ENCODE measurements at regions not wholly inside any gene's neighbourhood (a gene's known extent, or its start where the extent isn't known, plus 50 kb on each side); places are given as distances from the start of the nearest gene placed in this dataset.

- DNase-seq (ENCODE audit: low read depth in 1 of 2, low spot score in 1 of 2) = no peak
- Histone ChIP-seq H3K27me3 (ENCODE audit: insufficient read depth, poor library complexity, severe bottlenecking) (no peaks in the 10 kb centered on the region), H3K4me3 (replicated peaks; ENCODE audit: insufficient read depth, low read length) (no peak overlapping the region), H3K27ac (replicated peaks) (no peak overlapping the region)
- TF ChIP-seq REST (IDR thresholded peaks at IDR 0.05; ENCODE audit: insufficient replicate concordance, low read depth) = no peak
- TF ChIP-seq POLR2AphosphoS5 (IDR thresholded peaks at IDR 0.05; ENCODE audit: low read depth) = no peak
- TF ChIP-seq GABPA (IDR thresholded peaks at IDR 0.05; ENCODE audit: low read depth) = no peak
- TF ChIP-seq SPI1 (IDR thresholded peaks at IDR 0.05; ENCODE audit: borderline replicate concordance, low read depth) = no peak
- no peak for TF ChIP-seq CTCF (IDR thresholded peaks at IDR 0.05; ENCODE audit: insufficient read depth, low read length)
Measured at GRCh38 chr11:30811226-30811755, 225.1 kb upstream of the MPPED2 start.

GRCh38 chr11:30810116-30810515 is 224.0 kb upstream of the MPPED2 start:
- TF ChIP-seq CTCF (IDR thresholded peaks at IDR 0.05; ENCODE audit: insufficient read depth, low read length) (no peak), SPI1 (IDR thresholded peaks at IDR 0.05; ENCODE audit: borderline replicate concordance, low read depth) (no peak), GABPA (IDR thresholded peaks at IDR 0.05; ENCODE audit: low read depth) (no peak), POLR2AphosphoS5 (IDR thresholded peaks at IDR 0.05; ENCODE audit: low read depth) (no peak), REST (IDR thresholded peaks at IDR 0.05; ENCODE audit: insufficient replicate concordance, low read depth) (no peak)
- no peak overlapping the region for H3K4me3 ChIP-seq (replicated peaks; ENCODE audit: insufficient read depth, low read length)
- no peak for DNase-seq (ENCODE audit: low read depth in 1 of 2, low spot score in 1 of 2)

GRCh38 chr11:30801357-30801756 is 215.2 kb upstream of the MPPED2 start:
- Histone ChIP-seq H3K4me3 (replicated peaks; ENCODE audit: insufficient read depth, low read length) (no peak overlapping the region), H3K27ac (replicated peaks) (no peak overlapping the region), H3K27me3 (ENCODE audit: insufficient read depth, poor library complexity, severe bottlenecking) (no peaks in the 10 kb centered on the region)
- TF ChIP-seq GABPA (IDR thresholded peaks at IDR 0.05; ENCODE audit: low read depth) (no peak), CTCF (IDR thresholded peaks at IDR 0.05; ENCODE audit: insufficient read depth, low read length) (no peak), REST (IDR thresholded peaks at IDR 0.05; ENCODE audit: insufficient replicate concordance, low read depth) (no peak), POLR2AphosphoS5 (IDR thresholded peaks at IDR 0.05; ENCODE audit: low read depth) (no peak), SPI1 (IDR thresholded peaks at IDR 0.05; ENCODE audit: borderline replicate concordance, low read depth) (no peak)
- no peak for DNase-seq (ENCODE audit: low read depth in 1 of 2, low spot score in 1 of 2)

More at GRCh38 chr11:30810116-30810515, 224.0 kb upstream of the MPPED2 start:
- no peak overlapping the region for H3K27ac ChIP-seq (replicated peaks)
- no peaks in the 10 kb centered on the region for H3K27me3 ChIP-seq (ENCODE audit: insufficient read depth, poor library complexity, severe bottlenecking)
